ENCODE measurements at regions not wholly inside any gene's neighbourhood (a gene's known extent, or its start where the extent isn't known, plus 50 kb on each side); places are given as distances from the start of the nearest gene placed in this dataset.

- POLR2A ChIA-PET = no interaction called here
- TF ChIP-seq CTCF (IDR thresholded peaks at IDR 0.05; ENCODE audit: control extremely low read depth, extremely low read depth, low read depth, missing control alignments) = no peak
- no peak for DNase-seq (ENCODE audit: extremely low spot score)
- CTCF ChIA-PET = no interaction called here
Measured at GRCh38 chrX:88881536-88881935, 134.5 kb downstream of the CPXCR1 start.

GRCh38 chrX:88883200-88883599, 136.2 kb downstream of the CPXCR1 start:
- no peak for DNase-seq (ENCODE audit: extremely low spot score)
- no peak for TF ChIP-seq CTCF (IDR thresholded peaks at IDR 0.05; ENCODE audit: control extremely low read depth, extremely low read depth, low read depth, missing control alignments)
- CTCF ChIA-PET = no interaction called here
- POLR2A ChIA-PET = no interaction called here

GRCh38 chrX:88886908-88887307, 139.9 kb downstream of the CPXCR1 start:
- POLR2A ChIA-PET = no interaction called here
- no peak for TF ChIP-seq CTCF (IDR thresholded peaks at IDR 0.05; ENCODE audit: control extremely low read depth, extremely low read depth, low read depth, missing control alignments)
- DNase-seq (ENCODE audit: extremely low spot score) = no peak
- CTCF ChIA-PET = no interaction called here

- ChIA-PET POLR2A (no interaction called here), CTCF (no interaction called here)
- no peak for DNase-seq (ENCODE audit: extremely low spot score)
- TF ChIP-seq CTCF (IDR thresholded peaks at IDR 0.05; ENCODE audit: control extremely low read depth, extremely low read depth, low read depth, missing control alignments) = no peak
Measured at GRCh38 chrX:88903989-88904718, 157.1 kb downstream of the CPXCR1 start.

- no peak for TF ChIP-seq CTCF (IDR thresholded peaks at IDR 0.05; ENCODE audit: control extremely low read depth, extremely low read depth, low read depth, missing control alignments)
- no peak for DNase-seq (ENCODE audit: extremely low spot score)
- CTCF ChIA-PET = no interaction called here
- POLR2A ChIA-PET = no interaction called here
Measured at GRCh38 chrX:88908056-88908455, 161.0 kb downstream of the CPXCR1 start.

GRCh38 chrX:88937616-88938015, 190.6 kb downstream of the CPXCR1 start:
- no peak for TF ChIP-seq CTCF (IDR thresholded peaks at IDR 0.05; ENCODE audit: control extremely low read depth, extremely low read depth, low read depth, missing control alignments)
- ChIA-PET POLR2A (no interaction called here), CTCF (no interaction called here)
- no peak for DNase-seq (ENCODE audit: extremely low spot score)
